ENCODE measurements at regions not wholly inside any gene's neighbourhood (a gene's known extent, or its start where the extent isn't known, plus 50 kb on each side); places are given as distances from the start of the nearest gene placed in this dataset.

DNA sequence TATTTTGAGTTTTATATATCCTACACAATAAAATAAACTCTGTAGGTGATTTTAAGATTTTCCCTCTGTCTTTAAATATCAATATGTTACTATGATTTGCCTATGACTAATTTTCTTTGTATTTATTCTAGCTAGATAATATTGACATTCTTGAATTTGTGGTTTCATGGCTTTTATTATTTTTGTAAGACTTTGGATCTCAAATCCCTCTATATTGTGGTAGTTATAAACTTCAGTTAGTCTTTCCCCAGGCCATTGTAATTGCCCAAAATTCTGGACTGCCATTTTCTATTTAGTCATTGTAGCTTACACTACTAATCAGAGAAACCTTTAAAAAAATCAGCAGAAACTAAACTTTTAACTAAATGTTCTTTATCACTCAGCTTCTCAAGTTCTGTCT lies 1559.3 kb upstream of the GBE1 start:
- TF ChIP-seq POLR2A (IDR thresholded peaks at IDR 0.05; ENCODE audit: low read depth, low read length) (no peak), POLR2AphosphoS5 (IDR thresholded peaks at IDR 0.05; ENCODE audit: low read depth, low read length) (no peak), PAX5 (IDR thresholded peaks at IDR 0.05; ENCODE audit: insufficient read depth, low read length, severe bottlenecking) (no peak)

All from GM12891 (cell line).